ENCODE measurements at regions not wholly inside any gene's neighbourhood (a gene's known extent, or its start where the extent isn't known, plus 50 kb on each side); places are given as distances from the start of the nearest gene placed in this dataset.

GRCh38 chr19:23521471-23521870, 126.2 kb upstream of the ZNF91 start:
- no peak for TF ChIP-seq CTCF (conservative IDR thresholded peaks at IDR 0.05; ENCODE audit: low read depth, low read length)
- TF ChIP-seq EZH2 (IDR thresholded peaks at IDR 0.05; ENCODE audit: low read length, unreplicated experiment) = no peak
